ENCODE measurements at regions not wholly inside any gene's neighbourhood (a gene's known extent, or its start where the extent isn't known, plus 50 kb on each side); places are given as distances from the start of the nearest gene placed in this dataset.

- Histone ChIP-seq H3K18ac (ENCODE audit: extremely low read depth, low read length) (no peak overlapping the region), H3K79me2 (ENCODE audit: control insufficient read depth in 1 of 2, insufficient read depth in 2 of 2, low read length in 2 of 2) (no peaks in the 10 kb centered on the region), H3K14ac (ENCODE audit: insufficient read length) (no peak overlapping the region), H2BK120ac (replicated peaks; ENCODE audit: low read depth, low read length) (no peak overlapping the region), H3K36me3 (ENCODE audit: control insufficient read depth in 2 of 4, insufficient read depth in 4 of 4, low read length in 3 of 4) (no peaks in the 10 kb centered on the region), H2AK5ac (ENCODE audit: low read depth, low read length) (no peak overlapping the region), H3K9me3 (ENCODE audit: insufficient read depth in 2 of 2, low read depth in 1 of 2, low read length in 1 of 2) (no peaks in the 10 kb centered on the region), H4K8ac (ENCODE audit: extremely low read depth, insufficient read depth, low read length) (no peak overlapping the region), H2BK12ac (ENCODE audit: low read depth, low read length) (no peak overlapping the region), H3K9ac (replicated peaks in 1 of 4; ENCODE audit: extremely low read depth in 1 of 4, low read depth in 3 of 4, low read length in 3 of 4) (no peak overlapping the region), H3K56ac (replicated peaks; ENCODE audit: insufficient read length, low read depth, low read length) (no peak overlapping the region), H2AFZ (ENCODE audit: low read length) (no peak overlapping the region), H2BK5ac (ENCODE audit: low read depth, low read length) (no peak overlapping the region), H3K23ac (ENCODE audit: insufficient read length) (no peak overlapping the region), H4K91ac (replicated peaks; ENCODE audit: insufficient read length, low read length) (no peak overlapping the region), H4K20me1 (replicated peaks in 1 of 2; ENCODE audit: control insufficient read depth in 1 of 2, insufficient read depth in 2 of 2, low read length in 2 of 2) (no peaks in the 10 kb centered on the region), H3K4me1 (replicated peaks in 1 of 4; ENCODE audit: control insufficient read depth in 3 of 4, insufficient read depth in 4 of 4, low read length in 3 of 4) (no peaks in the 10 kb centered on the region), H3K27me3 (replicated peaks in 1 of 4; ENCODE audit: control insufficient read depth in 3 of 4, extremely low read depth in 1 of 4, insufficient read depth in 3 of 4, low read length in 3 of 4) (no peaks in the 10 kb centered on the region), H4K5ac (ENCODE audit: insufficient read length, low read depth, low read length) (no peak overlapping the region), H3K4ac (replicated peaks; ENCODE audit: insufficient read length, low read depth, low read length) (no peak overlapping the region), H3K4me3 (ENCODE audit: extremely low read depth in 1 of 4, insufficient read depth in 2 of 4, low read depth in 3 of 4, low read length in 4 of 4) (no peak overlapping the region), H2BK15ac (ENCODE audit: low read length) (no peak overlapping the region), H3K27ac (ENCODE audit: low read depth, low read length) (no peak overlapping the region), H2BK20ac (ENCODE audit: low read length) (no peak overlapping the region), H3K23me2 (ENCODE audit: low read depth, low read length) (no peaks in the 10 kb centered on the region), H3K4me2 (ENCODE audit: insufficient read depth in 1 of 2, low read depth in 2 of 2, low read length in 2 of 2) (no peak overlapping the region), H3K79me1 (ENCODE audit: low read depth, low read length) (no peaks in the 10 kb centered on the region)
- no peak for DNase-seq (ENCODE audit: low read depth in 1 of 2, low spot score in 2 of 2)
- ChIA-PET CTCF (ENCODE audit: partially characterized antibody) (no interaction called here), POLR2A (ENCODE audit: partially characterized antibody) (no interaction called here)
- 100% methylated on average over 1 of the region's 1 CpG; no CpG with 5 or more reads in 1 of the 2 experiments for WGBS, 2 experiments (ENCODE audit: extremely low coverage in 1 of 2, insufficient coverage in 1 of 2, insufficient read length in 1 of 2, insufficient replicate concordance in 2 of 2, low coverage in 1 of 2, low lambda C conversion rate in 2 of 2, missing lambda C conversion rate in 1 of 2)
- TF ChIP-seq CEBPB (IDR thresholded peaks at IDR 0.05; ENCODE audit: low read depth, low read length) (no peak), HDAC2 (IDR thresholded peaks at IDR 0.05; ENCODE audit: borderline replicate concordance in 1 of 2, low read depth in 2 of 2, low read length in 2 of 2) (no peak), GTF2F1 (IDR thresholded peaks at IDR 0.05; ENCODE audit: borderline replicate concordance, low read depth, low read length) (no peak), MAX (IDR thresholded peaks at IDR 0.05) (no peak), TCF12 (IDR thresholded peaks at IDR 0.05; ENCODE audit: low read depth, low read length) (no peak), SIX5 (IDR thresholded peaks at IDR 0.05; ENCODE audit: low read depth, low read length) (no peak), BCL11A (IDR thresholded peaks at IDR 0.05; ENCODE audit: low read depth in 2 of 2, low read length in 2 of 2) (no peak), ASH2L (IDR thresholded peaks at IDR 0.05; ENCODE audit: low read length) (no peak), KDM4A (IDR thresholded peaks at IDR 0.05; ENCODE audit: low read depth, low read length, severe bottlenecking) (no peak), TEAD4 (IDR thresholded peaks at IDR 0.05; ENCODE audit: low read depth, low read length) (no peak), POLR2AphosphoS5 (IDR thresholded peaks at IDR 0.05; ENCODE audit: low read depth, low read length) (no peak)
- no peak for FAIRE-seq
Observed at GRCh38 chr6:120129228-120129627, 779.7 kb upstream of the MAN1A1 start.
